HG03139 (cell line): ENCODE measurements at regions not wholly inside any gene's neighbourhood (a gene's known extent, or its start where the extent isn't known, plus 50 kb on each side); places are given as distances from the start of the nearest gene placed in this dataset.

Source experiments
- ATAC-seq: cut with Tn5 transposase; IDR thresholded peaks from one replicate; pipeline ENCODE4 v1.9.1; 2021; ENCODE audit not compliant: unreplicated experiment

- no peak for ATAC-seq
Observed at GRCh38 chr20:40329321-40329720, 359.7 kb downstream of the MAFB start.

- no peak for ATAC-seq
Observed at GRCh38 chr20:40326784-40327183, 362.3 kb downstream of the MAFB start.

GRCh38 chr20:40325006-40325568 is 363.9 kb downstream of the MAFB start:
- ATAC-seq, result no peak

GRCh38 chr20:40323361-40323794 is 365.7 kb downstream of the MAFB start:
- ATAC-seq, result no peak

- ATAC-seq, result no peak
Observed at GRCh38 chr20:40322941-40323340, 366.1 kb downstream of the MAFB start.

GRCh38 chr20:40320517-40321011 is 368.5 kb downstream of the MAFB start:
- no peak for ATAC-seq

- ATAC-seq, result no peak
Observed at GRCh38 chr20:40319741-40320516, 369.1 kb downstream of the MAFB start.

- no peak for ATAC-seq
Observed at GRCh38 chr20:40319056-40319455, 370.0 kb downstream of the MAFB start.

GRCh38 chr20:40317156-40317790 is 371.8 kb downstream of the MAFB start:
- no peak for ATAC-seq

- no peak for ATAC-seq
Observed at GRCh38 chr20:40314278-40314677, 374.8 kb downstream of the MAFB start.

- ATAC-seq, result no peak
Observed at GRCh38 chr20:40313730-40314129, 375.3 kb downstream of the MAFB start.

GRCh38 chr20:40309731-40310130 is 379.3 kb downstream of the MAFB start:
- ATAC-seq, result no peak

- ATAC-seq, result no peak
Observed at GRCh38 chr20:40307997-40308396, 381.0 kb downstream of the MAFB start.

GRCh38 chr20:40307268-40307667 is 381.8 kb downstream of the MAFB start:
- ATAC-seq, result no peak

GRCh38 chr20:40305303-40305702 is 383.7 kb downstream of the MAFB start:
- ATAC-seq, result no peak

- no peak for ATAC-seq
Observed at GRCh38 chr20:40304119-40304613, 384.9 kb downstream of the MAFB start.

GRCh38 chr20:40294747-40295146 is 394.3 kb downstream of the MAFB start:
- ATAC-seq, result no peak

- no peak for ATAC-seq
Observed at GRCh38 chr20:40294175-40294574, 394.9 kb downstream of the MAFB start.

- no peak for ATAC-seq
Observed at GRCh38 chr20:40293740-40294139, 395.3 kb downstream of the MAFB start.

GRCh38 chr20:40291493-40292135 is 397.4 kb downstream of the MAFB start:
- ATAC-seq, result no peak

GRCh38 chr20:40287683-40288082 is 401.4 kb downstream of the MAFB start:
- no peak for ATAC-seq
